SU-DHL-6 (cell line): ENCODE measurements at regions not wholly inside any gene's neighbourhood (a gene's known extent, or its start where the extent isn't known, plus 50 kb on each side); places are given as distances from the start of the nearest gene placed in this dataset.

Source experiments
- EZH2phosphoT487 ChIP-seq: fragments of 200-600 bp; sonication (generic), shearing (Covaris generic); conservative IDR thresholded peaks from 2 replicates; pipeline ENCODE4 v1.6.1; 2018; ENCODE audit warnings: mild to moderate bottlenecking, antibody characterized with exemption, low read length, moderate library complexity, mixed read lengths
- TF ChIP-seq, protein P1 (sequence below): fragments of 200-600 bp; sonication (generic); IDR thresholded peaks from one replicate; pipeline ENCODE4 v1.5.1; 2017; ENCODE audit warnings: antibody characterized with exemption, mild to moderate bottlenecking, low read length, moderate library complexity; ENCODE audit not compliant: insufficient read depth, poor library complexity, severe bottlenecking

DNA sequence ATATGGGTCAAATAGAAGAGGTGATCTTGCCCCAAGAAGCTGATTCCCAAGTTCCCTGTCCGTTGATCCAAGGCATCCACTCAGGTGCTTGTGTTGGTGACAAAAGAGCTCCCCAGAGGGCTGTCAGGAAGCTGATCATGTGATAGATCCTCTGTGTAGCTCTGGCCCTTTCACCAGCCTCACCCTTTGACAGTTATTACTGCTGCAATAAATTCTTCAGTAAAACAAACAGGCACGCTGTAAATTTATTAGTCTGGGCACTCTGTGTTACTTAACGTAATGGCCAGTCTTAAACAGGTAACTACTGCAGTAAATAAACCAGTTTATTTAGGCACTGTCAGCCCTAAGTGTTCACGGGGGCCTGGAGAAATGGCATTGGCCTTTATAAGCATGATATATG is 473.9 kb downstream of the BCL11B start:
- TF ChIP-seq, protein P1, sequence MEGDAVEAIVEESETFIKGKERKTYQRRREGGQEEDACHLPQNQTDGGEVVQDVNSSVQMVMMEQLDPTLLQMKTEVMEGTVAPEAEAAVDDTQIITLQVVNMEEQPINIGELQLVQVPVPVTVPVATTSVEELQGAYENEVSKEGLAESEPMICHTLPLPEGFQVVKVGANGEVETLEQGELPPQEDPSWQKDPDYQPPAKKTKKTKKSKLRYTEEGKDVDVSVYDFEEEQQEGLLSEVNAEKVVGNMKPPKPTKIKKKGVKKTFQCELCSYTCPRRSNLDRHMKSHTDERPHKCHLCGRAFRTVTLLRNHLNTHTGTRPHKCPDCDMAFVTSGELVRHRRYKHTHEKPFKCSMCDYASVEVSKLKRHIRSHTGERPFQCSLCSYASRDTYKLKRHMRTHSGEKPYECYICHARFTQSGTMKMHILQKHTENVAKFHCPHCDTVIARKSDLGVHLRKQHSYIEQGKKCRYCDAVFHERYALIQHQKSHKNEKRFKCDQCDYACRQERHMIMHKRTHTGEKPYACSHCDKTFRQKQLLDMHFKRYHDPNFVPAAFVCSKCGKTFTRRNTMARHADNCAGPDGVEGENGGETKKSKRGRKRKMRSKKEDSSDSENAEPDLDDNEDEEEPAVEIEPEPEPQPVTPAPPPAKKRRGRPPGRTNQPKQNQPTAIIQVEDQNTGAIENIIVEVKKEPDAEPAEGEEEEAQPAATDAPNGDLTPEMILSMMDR, result no peak
- no peak for TF ChIP-seq EZH2phosphoT487
